Mesothelial cell of epicardium (in vitro differentiated cells): ENCODE measurements at regions not wholly inside any gene's neighbourhood (a gene's known extent, or its start where the extent isn't known, plus 50 kb on each side); places are given as distances from the start of the nearest gene placed in this dataset.
A peak's percentile ranks its signal among the peaks of the same experiment; 100 is the strongest.

Experiments used
- DNase-seq, 2 experiments: peaks; one replicate each; pipeline ENCODE4 v3.0.0; 2021; ENCODE audit warnings: low spot score in 2 of 2; ENCODE audit not compliant: unreplicated experiment in 2 of 2
- H3K27ac Mint-ChIP-seq: 2 replicates; pipeline ENCODE4 v1.8.0; 2021; ENCODE audit warnings: mixed read lengths
- H3K27me3 Mint-ChIP-seq: 2 replicates; pipeline ENCODE4 v1.8.0; 2021; ENCODE audit warnings: low read depth, mixed read lengths
- H3K36me3 Mint-ChIP-seq: 2 replicates; pipeline ENCODE4 v1.8.0; 2021; ENCODE audit warnings: mixed read lengths
- H3K4me1 Mint-ChIP-seq: 2 replicates; pipeline ENCODE4 v1.8.0; 2021; ENCODE audit warnings: mixed read lengths
- H3K4me3 Mint-ChIP-seq: 2 replicates; pipeline ENCODE4 v1.8.0; 2021; ENCODE audit warnings: mild to moderate bottlenecking, moderate library complexity, mixed read lengths
- H3K9me3 Mint-ChIP-seq: 2 replicates; pipeline ENCODE4 v1.8.0; 2021; ENCODE audit warnings: mixed read lengths
- CTCF ChIP-seq: fragments of 200-600 bp; sonication (generic); IDR thresholded peaks from one replicate; pipeline ENCODE4 v1.5.0; 2021; ENCODE audit warnings: antibody characterized with exemption; ENCODE audit not compliant: unreplicated experiment

GRCh38 chr1:232218955-232219865 is 410.7 kb downstream of the SIPA1L2 start:
- no peak for DNase-seq

GRCh38 chr1:232213928-232214327 is 416.0 kb downstream of the SIPA1L2 start:
- Mint-ChIP-seq H3K4me1 (peaks cover 4% of the 10 kb centered on the region), H3K36me3 (no peaks in the 10 kb centered on the region), H3K27ac (no peak overlapping the region), H3K9me3 (no peaks in the 10 kb centered on the region), H3K4me3 (no peak overlapping the region), H3K27me3 (no peaks in the 10 kb centered on the region)
- DNase-seq, result no peak
- no peak for TF ChIP-seq CTCF

More at GRCh38 chr1:232218955-232219865, 410.7 kb downstream of the SIPA1L2 start:
- no peak overlapping the region for H3K4me3 Mint-ChIP-seq
- no peak overlapping the region for H3K27ac Mint-ChIP-seq
- H3K4me1 Mint-ChIP-seq, result peaks cover 3% of the 10 kb centered on the region
- H3K36me3 Mint-ChIP-seq, result no peaks in the 10 kb centered on the region
- H3K27me3 Mint-ChIP-seq, result no peaks in the 10 kb centered on the region
- no peak for TF ChIP-seq CTCF
- no peaks in the 10 kb centered on the region for H3K9me3 Mint-ChIP-seq

- Mint-ChIP-seq H3K27me3 (no peaks in the 10 kb centered on the region), H3K36me3 (no peaks in the 10 kb centered on the region), H3K4me1 (peaks cover 4% of the 10 kb centered on the region), H3K9me3 (no peaks in the 10 kb centered on the region), H3K27ac (peak overlapping the region; percentile 39), H3K4me3 (no peak overlapping the region)
- no peak for TF ChIP-seq CTCF
- DNase-seq, result no peak
Observed at GRCh38 chr1:232212253-232212652, 417.7 kb downstream of the SIPA1L2 start.

GRCh38 chr1:232211149-232211548 is 418.8 kb downstream of the SIPA1L2 start:
- no peaks in the 10 kb centered on the region for H3K36me3 Mint-ChIP-seq
- no peaks in the 10 kb centered on the region for H3K9me3 Mint-ChIP-seq
- no peak overlapping the region for H3K4me3 Mint-ChIP-seq
- DNase-seq, result no peak
- no peak overlapping the region for H3K27ac Mint-ChIP-seq
- H3K27me3 Mint-ChIP-seq, result no peaks in the 10 kb centered on the region
- peak; percentile 56 for TF ChIP-seq CTCF
- H3K4me1 Mint-ChIP-seq, result peaks cover 4% of the 10 kb centered on the region

GRCh38 chr1:232209357-232209756 is 420.6 kb downstream of the SIPA1L2 start:
- H3K4me1 Mint-ChIP-seq, result peaks cover 4% of the 10 kb centered on the region
- no peak for TF ChIP-seq CTCF
- H3K27me3 Mint-ChIP-seq, result no peaks in the 10 kb centered on the region
- no peak overlapping the region for H3K27ac Mint-ChIP-seq
- peaks cover 2% of the 10 kb centered on the region for H3K9me3 Mint-ChIP-seq
- DNase-seq, result no peak
- H3K36me3 Mint-ChIP-seq, result no peaks in the 10 kb centered on the region
- no peak overlapping the region for H3K4me3 Mint-ChIP-seq
